ENCODE measurements at regions not wholly inside any gene's neighbourhood (a gene's known extent, or its start where the extent isn't known, plus 50 kb on each side); places are given as distances from the start of the nearest gene placed in this dataset.
"Not testable (repeated sequence)": the region's sequence is repeated elsewhere in the genome, so short reads cannot be mapped to it uniquely, and the experiment has no call there.

DNA sequence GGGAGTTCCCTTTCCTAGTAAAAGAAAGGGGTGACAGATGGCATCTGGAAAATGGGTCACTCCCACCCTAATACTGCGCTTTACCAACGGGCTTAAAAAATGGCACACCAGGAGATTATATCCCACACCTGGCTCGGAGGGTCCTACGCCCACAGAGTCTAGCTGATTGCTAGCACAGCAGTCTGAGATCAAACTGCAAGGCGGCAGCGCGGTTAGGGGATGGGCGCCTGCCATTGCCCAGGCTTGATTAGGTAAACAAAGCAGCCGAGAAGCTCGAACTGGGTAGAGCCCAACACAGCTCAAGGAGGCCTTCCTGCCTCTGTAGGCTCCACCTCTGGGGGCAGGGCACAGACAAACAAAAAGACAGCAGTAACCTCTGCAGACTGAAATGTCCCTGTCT lies 1097.8 kb upstream of the CNTN5 start:
- not testable (repeated sequence) for DNase-seq

DNA sequence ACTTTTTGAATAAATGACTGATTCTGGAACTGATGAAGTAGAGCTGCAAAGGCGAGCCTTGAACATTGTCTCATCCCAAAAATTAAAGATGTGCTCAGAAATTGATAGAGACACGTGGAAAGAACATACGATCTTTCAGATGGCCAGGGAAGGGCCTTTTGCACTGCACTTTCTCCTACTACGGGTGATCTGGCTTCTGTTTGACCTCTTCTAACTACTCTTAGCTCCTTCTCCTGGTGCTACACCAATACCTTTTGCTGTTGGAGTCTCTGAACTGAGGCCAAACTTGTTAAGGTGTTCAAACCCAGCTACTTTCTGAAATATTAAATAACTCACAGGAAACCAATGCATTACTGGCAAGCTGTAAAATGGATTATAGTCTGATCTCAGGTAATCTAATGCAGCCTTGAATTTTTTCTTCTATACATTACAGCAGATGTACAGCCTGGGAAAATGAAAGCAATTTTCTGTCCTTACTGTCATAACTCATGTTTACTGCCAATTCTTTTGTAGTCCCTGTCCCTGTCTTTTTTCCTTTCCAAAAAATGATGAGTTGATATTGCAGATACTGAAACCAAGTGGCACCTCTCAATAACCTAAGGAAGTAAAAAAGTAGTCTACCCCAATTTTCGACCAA lies 1086.1 kb upstream of the CNTN5 start:
- no peak for DNase-seq

DNA sequence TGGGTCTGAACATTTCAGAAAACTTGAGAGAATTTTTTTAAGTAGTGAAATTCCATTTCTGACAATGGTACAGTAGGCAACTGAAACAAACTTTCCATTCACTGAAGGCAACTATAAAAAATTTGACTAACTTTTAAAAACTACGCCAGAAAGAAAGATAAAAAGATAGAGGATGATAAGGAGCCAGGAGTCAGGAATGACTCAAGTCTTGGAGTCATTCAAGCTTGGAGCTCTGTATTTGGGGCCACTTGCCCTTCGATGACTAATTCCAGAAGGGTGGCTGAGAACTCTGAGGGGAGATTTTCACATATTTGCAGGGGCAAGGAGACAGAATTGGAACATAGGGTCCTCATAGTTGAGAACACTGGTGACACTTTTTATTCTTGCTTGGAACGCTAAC lies 1083.2 kb upstream of the CNTN5 start:
- DNase-seq = no peak

DNA sequence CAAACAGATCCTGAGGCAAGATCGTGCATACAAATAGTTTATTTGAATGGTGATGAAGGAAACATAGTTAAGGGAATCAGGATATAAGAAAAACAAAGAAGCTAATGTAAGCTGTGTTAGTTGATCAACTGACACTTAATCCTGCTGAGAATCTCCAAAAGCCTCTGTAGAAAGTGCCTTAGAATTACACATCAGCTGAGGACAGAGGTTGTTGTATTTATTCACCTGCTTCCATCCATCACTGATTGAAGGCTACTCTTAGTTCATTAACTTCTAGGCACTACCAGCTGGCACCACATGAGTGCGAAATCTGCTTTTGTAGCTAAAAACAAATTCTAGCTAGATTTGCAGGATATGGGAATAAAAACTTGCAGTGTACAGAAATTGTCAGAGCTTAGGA lies 1082.0 kb upstream of the CNTN5 start:
- DNase-seq = no peak

DNA sequence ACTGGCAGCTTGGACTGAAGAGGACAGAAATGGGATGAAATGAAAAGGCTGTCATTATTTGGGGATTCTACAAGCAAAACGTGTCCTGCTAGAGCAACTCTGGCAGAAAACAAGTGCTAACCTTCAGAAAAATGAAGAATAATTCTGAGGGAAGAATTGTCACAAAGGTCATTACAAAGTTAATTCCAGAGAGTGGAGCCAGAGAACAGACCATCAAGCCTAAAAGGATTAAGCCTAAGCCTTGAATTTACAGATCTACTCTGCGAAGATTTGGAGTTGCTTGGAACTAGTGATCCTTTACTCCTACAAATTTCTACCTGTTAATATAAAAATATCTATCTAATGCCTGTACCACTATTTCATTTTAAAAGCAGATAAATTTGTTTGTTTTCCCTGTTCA lies 1077.3 kb upstream of the CNTN5 start:
- DNase-seq = no peak

DNA sequence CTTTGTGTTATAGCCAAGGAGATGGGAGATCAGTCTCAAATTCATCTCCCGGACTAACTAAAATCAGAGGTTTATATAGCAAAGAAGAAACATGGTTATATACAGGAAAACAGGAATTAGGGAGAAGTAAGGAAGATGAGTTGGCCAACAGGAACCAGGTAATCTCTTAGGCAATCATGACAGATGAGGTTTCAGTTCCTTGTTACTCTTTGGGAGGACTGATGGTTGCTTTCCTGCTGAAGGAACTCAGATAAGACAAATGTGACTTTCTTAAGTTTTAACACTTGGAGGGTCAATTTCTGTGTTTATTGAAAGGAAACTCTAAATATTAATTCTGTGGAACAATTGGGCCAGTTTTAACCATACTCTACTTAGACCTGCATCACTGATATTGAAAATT lies 1072.0 kb upstream of the CNTN5 start:
- DNase-seq = no peak

DNA sequence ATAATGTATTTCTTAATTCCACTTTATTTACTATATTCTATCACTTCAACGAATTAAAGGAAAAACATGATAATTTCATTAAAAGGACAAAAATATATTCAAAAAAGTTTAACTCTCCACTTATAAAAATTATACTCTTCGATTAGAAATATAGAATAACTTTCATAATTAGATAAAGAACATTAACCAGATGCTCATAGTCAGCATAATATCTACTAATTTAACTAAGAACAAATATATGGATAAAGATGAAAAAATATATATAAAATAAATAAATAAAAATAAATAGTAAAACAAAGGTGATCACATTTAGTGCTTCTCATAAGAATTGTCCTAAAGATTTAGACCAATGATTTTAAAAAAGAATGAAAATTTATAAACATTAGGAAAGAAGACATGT lies 1065.2 kb upstream of the CNTN5 start:
- no peak for DNase-seq

DNA sequence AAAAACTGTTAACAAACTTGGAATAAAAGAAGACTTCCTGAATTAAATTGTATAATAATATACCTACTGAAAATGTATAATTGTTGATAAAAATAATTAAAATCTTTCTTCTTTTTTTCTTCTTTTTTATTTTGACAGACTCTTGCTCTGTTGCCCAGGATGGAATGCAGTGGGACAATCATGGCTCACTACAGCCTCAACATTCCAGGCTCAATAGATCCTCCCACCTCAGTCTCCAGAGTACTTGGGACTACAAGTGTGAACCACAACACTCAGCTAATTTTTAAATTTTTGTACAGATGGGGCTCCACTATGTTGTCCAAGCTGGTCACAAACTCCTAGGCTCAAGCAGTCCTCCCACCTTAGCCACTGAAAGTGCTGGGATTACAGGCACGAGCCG lies 1063.8 kb upstream of the CNTN5 start:
- DNase-seq = no peak

DNA sequence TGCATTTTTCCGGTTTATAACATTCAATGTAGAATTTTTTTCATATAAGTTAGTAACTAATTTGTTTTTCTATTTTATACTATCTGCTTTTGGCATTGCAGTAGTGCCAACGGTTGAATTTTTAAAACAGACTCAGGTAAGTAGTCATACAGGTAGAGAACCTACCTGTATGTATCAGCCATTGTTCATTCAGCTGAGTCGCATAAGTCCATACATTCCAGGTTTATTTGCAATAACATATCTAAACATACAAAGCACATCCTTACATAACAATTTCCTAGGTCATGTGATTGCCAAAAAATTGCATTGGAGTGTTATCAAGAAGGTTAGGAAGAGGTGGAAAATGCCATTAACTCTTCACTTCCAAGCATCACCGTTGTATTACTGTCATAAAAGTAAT lies 1059.3 kb upstream of the CNTN5 start:
- DNase-seq = no peak

DNA sequence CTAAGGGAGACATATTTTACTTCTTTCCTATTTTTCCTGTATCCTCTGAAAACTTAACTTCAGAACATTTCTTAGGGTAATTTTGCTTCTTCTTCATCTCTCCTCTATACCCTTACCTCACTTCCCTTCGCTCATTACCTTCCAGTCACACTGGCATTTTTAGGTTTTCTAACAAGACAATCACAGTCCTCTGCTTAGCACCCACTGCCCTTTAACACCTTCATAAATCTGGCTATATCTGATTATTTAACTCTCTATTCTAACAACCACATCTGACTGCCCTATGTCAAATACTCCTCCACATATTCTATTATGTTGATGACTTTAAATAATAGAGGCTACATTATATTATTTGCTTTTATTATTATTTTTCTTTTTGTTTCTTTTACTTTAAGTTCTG lies 1058.0 kb upstream of the CNTN5 start:
- no peak for DNase-seq

DNA sequence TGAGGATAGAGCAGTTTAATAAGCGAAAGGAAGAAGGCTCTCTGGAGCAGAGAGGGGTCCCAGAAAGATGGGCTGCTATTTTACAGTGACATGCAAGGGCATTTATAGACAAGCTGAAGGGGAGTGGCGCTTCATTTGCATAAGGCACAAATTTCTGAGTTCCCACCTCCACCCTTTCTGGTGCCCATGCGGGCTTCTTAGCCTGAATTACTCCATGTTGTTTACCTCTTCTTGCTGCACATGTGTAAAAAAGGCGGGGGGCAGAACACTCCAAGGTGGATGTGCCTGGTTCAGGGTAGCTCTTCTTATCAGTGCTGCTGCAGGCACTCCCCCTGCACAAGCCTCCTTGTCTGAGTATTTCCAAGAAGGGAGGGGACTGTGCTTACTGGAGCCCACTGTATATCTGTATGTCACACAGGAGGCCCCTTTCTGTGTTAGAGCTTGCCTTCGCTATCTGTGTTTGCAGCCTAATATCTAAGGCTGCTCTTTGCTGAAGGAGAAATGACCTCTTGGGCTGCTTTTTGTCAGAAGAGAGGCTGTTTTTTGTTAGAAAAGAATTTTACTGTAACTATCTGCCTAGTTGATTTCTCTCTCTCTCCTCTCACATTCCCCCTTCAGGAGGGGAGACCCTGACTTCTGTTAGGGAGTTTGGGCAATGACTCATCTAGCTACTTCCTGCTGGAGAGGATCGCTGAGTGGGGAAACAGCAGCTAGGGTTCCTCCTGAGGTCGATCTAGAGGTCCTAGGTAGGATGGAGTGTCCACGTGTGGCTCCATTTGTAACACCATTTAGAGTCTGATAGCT lies 1057.0 kb upstream of the CNTN5 start:
- DNase-seq = no peak

DNA sequence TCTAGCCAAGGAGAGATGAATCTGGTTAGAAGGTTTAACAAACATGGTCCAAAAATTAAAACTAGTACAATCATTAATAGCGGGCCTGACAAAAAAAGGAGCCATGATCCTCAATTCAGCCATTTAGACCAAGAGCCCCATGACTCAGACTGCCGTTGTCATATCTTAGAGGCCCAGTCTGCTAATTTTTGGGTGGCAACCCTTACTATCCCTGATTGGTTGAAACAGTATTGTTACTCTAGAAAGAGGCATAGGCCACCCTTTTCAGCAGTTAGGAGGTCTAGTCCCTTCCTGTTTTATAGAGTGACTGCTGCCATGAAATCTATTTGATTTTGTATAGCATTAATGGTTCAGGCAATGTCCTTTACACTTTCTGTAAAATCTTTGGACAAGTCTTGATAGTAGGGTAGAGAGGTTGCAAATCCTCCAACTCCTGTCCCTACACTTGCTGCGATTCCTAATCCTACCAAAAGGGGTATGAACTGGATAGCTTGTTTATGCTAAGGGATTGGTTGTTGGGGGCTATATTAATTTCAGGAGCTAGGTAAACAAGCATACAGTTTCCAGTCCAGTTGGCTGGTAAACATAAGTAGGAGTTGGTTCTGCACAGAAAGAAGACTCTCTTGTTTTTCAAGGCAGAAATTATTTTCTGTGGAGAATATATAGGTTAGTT lies 1056.3 kb upstream of the CNTN5 start:
- DNase-seq = no peak

DNA sequence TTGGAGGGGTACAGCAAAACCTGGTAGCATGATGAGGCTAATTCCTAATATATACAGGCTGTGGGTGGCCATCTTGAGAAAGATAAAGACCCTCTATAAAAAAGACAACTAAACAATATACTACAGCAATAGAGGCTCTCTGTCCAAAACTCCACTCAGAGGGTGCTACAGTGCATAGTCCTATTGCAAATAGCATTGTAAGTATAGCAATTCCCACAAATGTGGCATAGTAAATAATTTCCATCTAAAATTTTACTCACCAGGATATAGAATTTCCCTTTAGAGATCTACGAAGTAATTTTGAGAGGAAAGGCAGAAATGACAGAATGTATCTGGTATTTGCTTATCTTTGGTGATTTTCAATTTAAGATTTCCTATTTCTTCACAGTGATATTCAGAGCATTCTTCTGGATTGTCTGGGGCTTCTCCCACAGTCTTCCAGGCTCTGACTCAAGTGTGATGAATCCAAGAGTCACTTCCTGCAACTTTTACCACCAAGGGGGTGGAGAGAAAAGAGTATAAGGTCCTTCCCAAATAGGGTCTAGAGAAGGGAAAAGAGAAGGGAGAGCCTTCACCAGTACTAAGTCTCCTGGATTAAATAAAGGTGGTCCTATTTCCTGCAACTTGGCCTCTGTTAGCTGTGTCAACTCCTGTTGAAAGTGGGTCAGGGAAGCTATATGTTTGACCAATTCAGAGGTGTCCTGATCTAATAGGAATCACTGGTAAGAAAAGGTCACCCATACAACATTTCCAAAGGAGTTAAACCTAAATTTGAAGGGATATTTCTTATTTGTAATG lies 1054.7 kb upstream of the CNTN5 start:
- no peak for DNase-seq

DNA sequence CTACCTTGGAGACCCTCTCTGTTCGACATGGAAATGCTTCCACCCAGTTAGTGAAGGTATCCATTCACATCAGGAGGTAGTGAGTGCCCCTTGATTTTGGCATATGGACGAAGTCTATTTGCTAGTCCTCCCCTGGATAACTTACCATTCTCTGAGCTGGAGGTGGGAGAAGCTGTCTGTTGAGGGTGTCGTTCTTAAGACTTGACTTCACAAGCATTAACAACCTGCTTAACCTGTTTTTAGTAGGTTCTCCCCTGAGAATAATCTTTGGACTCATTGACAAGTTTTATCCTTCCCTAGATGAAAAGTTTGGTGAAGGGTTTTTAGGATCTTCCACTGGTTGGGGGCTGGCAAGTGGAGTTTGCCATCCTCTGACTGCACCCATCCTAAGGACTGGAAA lies 1053.8 kb upstream of the CNTN5 start:
- no peak for DNase-seq

DNA sequence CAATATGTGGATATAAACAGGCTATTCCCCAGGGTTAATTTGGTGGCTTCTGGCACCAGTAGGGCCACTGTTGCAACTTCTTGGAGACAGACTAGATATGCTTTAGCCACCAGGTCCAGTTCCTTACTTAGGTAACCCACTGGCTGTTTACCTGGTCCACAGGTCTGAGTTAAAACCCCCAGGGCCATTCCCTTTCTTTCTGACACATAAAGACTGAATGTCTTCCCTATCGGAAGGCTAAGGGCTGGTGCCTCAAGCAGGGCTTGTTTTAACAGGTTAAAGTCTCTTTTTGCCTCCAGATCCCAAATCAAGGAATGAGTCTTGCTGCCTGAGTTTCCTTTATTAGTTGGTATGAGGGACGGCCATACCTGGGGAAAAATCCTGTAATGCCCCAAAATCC lies 1052.7 kb upstream of the CNTN5 start:
- no peak for DNase-seq

DNA sequence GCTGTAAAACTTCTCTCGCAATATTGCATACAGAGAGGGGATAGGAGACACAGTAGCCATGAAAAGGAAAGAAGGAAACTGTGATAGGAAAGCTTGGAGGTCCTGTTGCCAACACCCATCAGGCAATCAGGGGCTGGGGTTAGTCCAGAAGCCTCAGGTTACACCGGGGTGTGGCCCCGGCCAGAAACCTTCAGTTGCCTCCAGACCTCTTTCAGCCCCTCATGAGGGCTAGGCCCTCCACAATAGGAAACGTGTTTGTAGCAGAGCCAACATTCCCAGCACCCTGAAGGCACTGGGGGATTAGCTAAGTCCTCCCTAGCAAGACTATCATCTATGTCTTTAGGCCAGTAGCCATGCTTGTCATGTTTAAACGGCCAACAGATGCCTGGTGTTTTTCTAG lies 1048.0 kb upstream of the CNTN5 start:
- no peak for DNase-seq

DNA sequence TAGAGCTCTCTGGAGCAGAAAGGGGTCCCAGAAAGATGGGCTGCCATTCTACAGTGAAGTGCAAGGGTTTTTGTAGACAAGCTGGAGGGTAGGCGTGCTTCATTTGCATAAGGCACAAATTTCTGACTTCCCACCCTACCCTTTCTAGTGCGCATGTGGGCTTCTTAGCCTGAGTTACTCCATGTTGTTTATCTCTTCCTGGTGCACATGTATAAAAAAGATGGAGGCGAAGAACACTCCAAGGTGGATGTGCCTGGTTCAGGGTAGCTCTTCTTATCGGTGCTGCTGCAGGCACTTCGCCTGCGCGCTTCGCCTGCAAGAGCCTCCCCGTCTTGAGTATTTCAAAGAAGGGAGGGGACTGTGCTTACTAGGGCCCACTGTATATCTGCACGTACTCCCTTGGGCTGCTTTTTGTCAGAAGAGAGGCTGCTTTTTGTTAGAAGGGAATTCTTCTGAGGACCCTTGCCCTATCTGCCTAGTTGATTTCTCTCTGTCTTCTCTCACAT lies 1047.3 kb upstream of the CNTN5 start:
- DNase-seq = no peak

DNA sequence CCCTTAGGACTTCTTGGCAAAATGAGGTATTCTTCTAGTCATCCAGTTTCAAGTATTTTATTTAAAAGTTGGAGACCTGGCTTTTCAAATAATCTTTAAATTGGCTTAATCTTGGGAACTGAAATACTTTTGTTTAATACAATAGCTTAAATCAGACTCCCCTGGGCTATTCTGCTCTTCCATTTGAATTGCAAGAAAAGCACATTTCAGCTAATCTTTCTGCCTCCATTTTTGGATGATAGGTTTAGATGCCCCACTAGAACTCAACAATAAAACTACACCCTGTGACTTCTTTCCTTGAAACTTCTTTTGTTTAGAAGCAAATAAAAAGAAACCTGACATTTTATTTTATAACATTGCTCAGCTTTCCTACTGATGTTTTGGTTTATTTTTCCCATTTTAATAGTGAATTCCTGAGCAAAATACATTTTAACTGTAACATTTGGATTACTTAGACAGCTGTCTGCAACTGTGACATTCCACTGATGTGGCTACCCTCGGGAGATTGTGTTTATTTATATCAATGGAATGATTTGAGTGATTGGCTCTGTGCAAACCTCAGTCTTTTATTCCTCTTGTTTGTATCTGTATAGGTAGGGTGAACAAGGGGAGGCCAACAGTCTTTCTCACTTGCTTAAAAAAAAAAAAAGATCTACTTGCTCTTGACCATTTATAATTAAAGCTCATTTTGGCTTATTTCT lies 1045.8 kb upstream of the CNTN5 start:
- DNase-seq = no peak

DNA sequence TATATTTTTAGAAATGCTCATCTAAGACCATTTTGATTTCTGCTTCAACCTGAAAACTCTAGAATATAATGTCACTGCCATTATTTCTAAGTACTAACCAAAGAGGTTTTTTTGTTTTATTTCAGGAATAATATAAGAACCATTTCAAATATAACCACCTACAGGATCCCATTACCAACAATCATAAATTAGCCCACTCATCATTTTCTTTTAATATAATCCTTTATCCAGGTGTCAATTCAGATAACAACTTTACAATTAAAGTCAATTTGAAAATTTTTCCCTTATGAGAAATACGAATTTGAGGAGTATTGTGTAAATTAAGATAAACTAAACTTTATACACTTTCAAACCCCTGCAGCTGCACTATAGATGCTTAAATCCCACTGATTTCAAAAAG lies 1043.0 kb upstream of the CNTN5 start:
- no peak for DNase-seq

DNA sequence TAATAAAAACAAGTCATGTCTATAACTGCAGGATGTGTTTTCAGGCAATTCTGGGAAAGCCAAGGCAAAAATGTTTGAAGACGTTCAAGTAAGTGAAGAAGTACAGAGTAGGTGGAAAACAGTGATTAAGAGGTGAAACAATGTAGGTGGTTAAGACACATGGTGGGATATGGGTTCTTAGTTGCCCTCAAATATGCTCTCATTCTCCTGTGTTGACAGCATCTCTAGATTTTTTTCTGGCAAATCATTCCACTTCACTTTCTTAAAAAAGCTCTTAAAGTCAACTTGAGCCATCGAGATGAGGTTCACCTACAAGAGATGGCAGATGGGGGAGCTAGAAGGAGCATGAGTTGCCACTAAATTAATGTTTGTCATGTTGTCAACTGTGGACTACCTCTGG lies 1041.0 kb upstream of the CNTN5 start:
- DNase-seq = no peak

DNA sequence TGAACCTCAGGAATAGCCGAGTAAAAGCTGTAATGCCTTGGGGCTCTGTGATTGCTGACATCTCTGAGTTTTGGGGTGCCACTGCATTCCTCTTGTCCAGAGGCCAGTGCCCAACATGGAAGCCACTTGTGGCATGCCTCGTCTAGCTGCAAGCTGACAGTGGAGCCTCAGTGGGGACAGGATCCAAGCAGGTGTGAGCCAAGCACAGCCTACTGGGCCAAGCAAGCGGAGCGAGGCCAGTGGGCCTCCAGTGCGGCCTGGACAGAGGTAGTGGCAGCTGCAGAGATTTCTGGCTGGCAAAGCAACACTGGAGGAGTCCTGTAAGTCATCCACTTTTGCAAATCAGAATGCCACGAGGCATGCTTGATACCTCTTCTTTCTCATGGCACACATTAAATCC lies 1038.2 kb upstream of the CNTN5 start:
- no peak for DNase-seq

DNA sequence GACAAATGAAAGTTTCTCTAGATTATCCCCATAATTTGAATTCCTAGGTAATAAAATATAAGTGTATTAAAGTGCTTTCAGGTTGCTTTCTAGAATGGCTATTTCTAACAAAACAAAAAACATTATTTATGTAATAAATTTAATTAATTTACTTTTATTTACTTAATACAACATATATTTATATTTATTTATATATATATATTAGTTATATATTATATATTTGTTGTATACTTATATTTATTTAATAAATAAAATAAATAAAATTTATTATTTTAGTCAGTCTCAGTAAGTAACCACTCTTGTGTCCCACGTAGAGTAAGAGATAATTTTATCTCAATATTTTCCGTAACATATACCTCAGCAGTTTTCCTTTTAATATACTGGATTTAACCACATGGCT lies 1031.6 kb upstream of the CNTN5 start:
- DNase-seq = no peak
